ENCODE measurements at regions not wholly inside any gene's neighbourhood (a gene's known extent, or its start where the extent isn't known, plus 50 kb on each side); places are given as distances from the start of the nearest gene placed in this dataset.
A peak's percentile ranks its signal among the peaks of the same experiment; 100 is the strongest.
"Not testable (repeated sequence)": the region's sequence is repeated elsewhere in the genome, so short reads cannot be mapped to it uniquely, and the experiment has no call there.

GRCh38 chr17:53017227-53017626 is 805.5 kb upstream of the KIF2B start:
- no peak for DNase-seq

GRCh38 chr17:53016085-53016484 is 806.6 kb upstream of the KIF2B start:
- DNase-seq, result no peak

- no peak for DNase-seq
Observed at GRCh38 chr17:53012364-53012763, 810.4 kb upstream of the KIF2B start.

GRCh38 chr17:53006006-53006405 is 816.7 kb upstream of the KIF2B start:
- DNase-seq, result no peak

GRCh38 chr17:53004902-53005301 is 817.8 kb upstream of the KIF2B start:
- no peak for DNase-seq

- no peak for DNase-seq
Observed at GRCh38 chr17:52995881-52996280, 826.8 kb upstream of the KIF2B start.

GRCh38 chr17:52995147-52995546 is 827.6 kb upstream of the KIF2B start:
- DNase-seq, result no peak

- peak; percentile 9 for DNase-seq
Observed at GRCh38 chr17:52986056-52986662, 827.6 kb upstream of the CA10 start.

- DNase-seq, result no peak
Observed at GRCh38 chr17:52982331-52982730, 823.8 kb upstream of the CA10 start.

- no peak for DNase-seq
Observed at GRCh38 chr17:52979921-52980320, 821.4 kb upstream of the CA10 start.

- no peak for DNase-seq
Observed at GRCh38 chr17:52965856-52966255, 807.3 kb upstream of the CA10 start.

GRCh38 chr17:52961751-52962150 is 803.2 kb upstream of the CA10 start:
- DNase-seq, result not testable (repeated sequence)

GRCh38 chr17:52957411-52957810 is 798.9 kb upstream of the CA10 start:
- DNase-seq, result no peak

GRCh38 chr17:52947418-52947817 is 788.9 kb upstream of the CA10 start:
- no peak for DNase-seq

GRCh38 chr17:52938623-52939230 is 780.2 kb upstream of the CA10 start:
- no peak for DNase-seq

- DNase-seq, result no peak
Observed at GRCh38 chr17:52930581-52930980, 772.1 kb upstream of the CA10 start.

GRCh38 chr17:52930145-52930544 is 771.6 kb upstream of the CA10 start:
- no peak for DNase-seq

- DNase-seq, result no peak
Observed at GRCh38 chr17:52923658-52924057, 765.1 kb upstream of the CA10 start.

- DNase-seq, result no peak
Observed at GRCh38 chr17:52899235-52899634, 740.7 kb upstream of the CA10 start.

GRCh38 chr17:52895272-52895671 is 736.8 kb upstream of the CA10 start:
- DNase-seq, result no peak

GRCh38 chr17:52892334-52892733 is 733.8 kb upstream of the CA10 start:
- DNase-seq, result no peak

- DNase-seq, result no peak
Observed at GRCh38 chr17:52885882-52886281, 727.4 kb upstream of the CA10 start.

GRCh38 chr17:52883907-52884491 is 725.5 kb upstream of the CA10 start:
- not testable (repeated sequence) for DNase-seq

GRCh38 chr17:52846767-52847166 is 688.3 kb upstream of the CA10 start:
- DNase-seq, result not testable (repeated sequence)

- no peak for DNase-seq
Observed at GRCh38 chr17:52841971-52842370, 683.5 kb upstream of the CA10 start.

All from kidney glomerular epithelial cell (primary cell).